ENCODE measurements at regions not wholly inside any gene's neighbourhood (a gene's known extent, or its start where the extent isn't known, plus 50 kb on each side); places are given as distances from the start of the nearest gene placed in this dataset.

DNA sequence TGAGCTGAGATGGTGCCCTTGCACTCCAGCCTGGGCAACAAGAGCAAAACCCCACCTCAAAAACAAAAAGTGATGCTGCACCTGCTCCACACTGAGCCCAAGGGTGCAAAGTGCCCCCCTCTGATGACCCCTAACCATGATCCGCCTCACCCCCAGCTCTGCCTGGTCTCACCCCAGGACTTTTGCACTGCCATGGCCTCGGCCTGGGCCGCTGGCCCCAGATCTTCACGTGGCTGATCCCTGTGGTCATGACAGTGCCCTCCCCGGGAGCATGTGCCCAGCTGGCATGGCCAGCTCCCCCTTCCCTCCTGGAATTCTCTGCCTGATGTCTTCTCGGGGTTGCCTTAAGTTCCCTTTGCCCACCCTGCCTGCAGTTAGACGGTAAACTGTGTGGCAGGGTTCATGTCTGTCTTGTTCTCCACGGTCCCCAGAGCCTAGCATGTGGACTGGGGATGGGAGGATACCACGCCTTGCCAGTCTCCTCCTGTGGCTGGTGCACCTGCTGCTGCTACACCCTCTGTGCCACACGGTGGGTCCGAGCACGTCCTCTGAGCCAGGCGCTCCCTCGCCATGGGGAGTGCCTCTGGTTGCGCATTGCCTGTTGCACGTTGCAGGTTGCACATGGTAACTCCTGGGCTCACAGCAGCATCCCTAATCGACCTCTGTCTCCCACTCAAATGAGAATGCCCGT lies 77.4 kb upstream of the PPP1R26 start:
- Histone ChIP-seq H3K4me3 (ENCODE audit: low read length, poor library complexity, severe bottlenecking) (no peak overlapping the region), H3F3A (ENCODE audit: low read depth) (no peaks in the 10 kb centered on the region), H3K4me2 (ENCODE audit: low read depth, low read length, poor library complexity, severe bottlenecking) (no peak overlapping the region), H3K4me1 (ENCODE audit: insufficient read depth, low read length, poor library complexity, severe bottlenecking) (no peaks in the 10 kb centered on the region), H3K79me2 (ENCODE audit: insufficient read depth, low read length) (no peaks in the 10 kb centered on the region), H2AFZ (ENCODE audit: low read length) (no peak overlapping the region), H3K9me3 (ENCODE audit: insufficient read depth, low read depth, low read length) (peaks cover 19% of the 10 kb centered on the region; the same call in 1 of the 2 replicates), H3K9me2 (replicated peaks; ENCODE audit: low read depth, low read length) (no peaks in the 10 kb centered on the region), H3K36me3 (ENCODE audit: insufficient read depth, low read length) (no peaks in the 10 kb centered on the region), H3K27me3 (ENCODE audit: insufficient read depth, low read length, poor library complexity, severe bottlenecking) (no peaks in the 10 kb centered on the region), H3K9ac (ENCODE audit: low read depth, low read length, poor library complexity, severe bottlenecking) (no peak overlapping the region), H4K20me1 (ENCODE audit: insufficient read depth, low read length, poor library complexity, severe bottlenecking) (no peaks in the 10 kb centered on the region)
- no peak for TF ChIP-seq EZH2phosphoT487 (IDR thresholded peaks at IDR 0.05; ENCODE audit: borderline replicate concordance)
- TF ChIP-seq, protein P1, sequence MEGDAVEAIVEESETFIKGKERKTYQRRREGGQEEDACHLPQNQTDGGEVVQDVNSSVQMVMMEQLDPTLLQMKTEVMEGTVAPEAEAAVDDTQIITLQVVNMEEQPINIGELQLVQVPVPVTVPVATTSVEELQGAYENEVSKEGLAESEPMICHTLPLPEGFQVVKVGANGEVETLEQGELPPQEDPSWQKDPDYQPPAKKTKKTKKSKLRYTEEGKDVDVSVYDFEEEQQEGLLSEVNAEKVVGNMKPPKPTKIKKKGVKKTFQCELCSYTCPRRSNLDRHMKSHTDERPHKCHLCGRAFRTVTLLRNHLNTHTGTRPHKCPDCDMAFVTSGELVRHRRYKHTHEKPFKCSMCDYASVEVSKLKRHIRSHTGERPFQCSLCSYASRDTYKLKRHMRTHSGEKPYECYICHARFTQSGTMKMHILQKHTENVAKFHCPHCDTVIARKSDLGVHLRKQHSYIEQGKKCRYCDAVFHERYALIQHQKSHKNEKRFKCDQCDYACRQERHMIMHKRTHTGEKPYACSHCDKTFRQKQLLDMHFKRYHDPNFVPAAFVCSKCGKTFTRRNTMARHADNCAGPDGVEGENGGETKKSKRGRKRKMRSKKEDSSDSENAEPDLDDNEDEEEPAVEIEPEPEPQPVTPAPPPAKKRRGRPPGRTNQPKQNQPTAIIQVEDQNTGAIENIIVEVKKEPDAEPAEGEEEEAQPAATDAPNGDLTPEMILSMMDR (conservative IDR thresholded peaks at IDR 0.05; ENCODE audit: low read length), result no peak

DNA sequence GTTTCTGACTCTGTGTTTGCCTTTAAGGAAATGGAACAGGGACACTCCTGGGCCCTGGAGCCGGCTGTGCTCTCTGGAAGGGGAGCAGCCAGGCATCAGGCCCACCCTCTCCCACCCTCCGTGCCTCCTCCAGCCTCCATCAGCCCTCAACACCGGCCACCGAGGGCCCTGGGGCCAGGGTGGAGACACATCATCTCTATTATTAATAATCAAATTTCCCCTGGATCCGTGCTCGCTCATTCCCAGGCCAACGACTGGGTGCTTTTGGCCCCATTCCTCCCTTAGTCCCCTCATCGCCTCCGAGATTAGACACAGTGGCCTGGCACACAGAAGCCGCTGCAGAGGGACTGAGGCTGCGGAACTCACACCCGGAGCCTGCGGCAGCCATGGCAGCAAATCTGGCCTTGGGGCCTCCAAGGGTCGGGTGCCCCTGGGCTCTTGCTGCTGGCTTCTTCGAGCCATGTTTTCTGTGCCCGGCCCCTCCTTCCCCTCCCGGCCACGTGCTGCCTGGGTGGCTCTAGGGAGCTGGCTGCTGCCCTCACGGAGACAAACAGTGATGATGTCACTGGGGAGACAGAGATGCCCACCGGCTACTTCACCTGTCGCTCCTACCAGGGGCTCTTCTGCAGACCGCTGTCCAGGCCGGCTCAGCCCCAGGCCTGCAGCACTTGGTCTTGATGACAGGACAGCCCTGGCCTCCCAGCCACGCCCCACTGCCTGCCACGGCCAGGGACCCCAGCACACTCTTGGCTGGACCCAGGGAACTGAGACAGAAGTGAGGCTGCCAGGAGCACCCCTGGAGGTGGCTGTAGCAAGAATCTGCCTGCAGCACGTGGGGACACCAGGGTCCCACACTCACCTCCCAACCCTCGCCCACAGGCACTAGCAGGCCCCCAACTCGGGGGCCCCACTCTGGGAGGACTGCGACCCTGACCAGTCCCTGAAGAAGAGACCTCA lies 76.6 kb upstream of the PPP1R26 start:
- Histone ChIP-seq H3K27me3 (ENCODE audit: insufficient read depth, low read length, poor library complexity, severe bottlenecking) (no peaks in the 10 kb centered on the region), H3K4me2 (ENCODE audit: low read depth, low read length, poor library complexity, severe bottlenecking) (no peak overlapping the region), H4K20me1 (ENCODE audit: insufficient read depth, low read length, poor library complexity, severe bottlenecking) (no peaks in the 10 kb centered on the region), H3K4me1 (ENCODE audit: insufficient read depth, low read length, poor library complexity, severe bottlenecking) (no peaks in the 10 kb centered on the region), H2AFZ (ENCODE audit: low read length) (no peak overlapping the region), H3K9me3 (ENCODE audit: insufficient read depth, low read depth, low read length) (peaks cover 15% of the 10 kb centered on the region; the same call in 1 of the 2 replicates), H3F3A (ENCODE audit: low read depth) (no peaks in the 10 kb centered on the region), H3K9me2 (replicated peaks; ENCODE audit: low read depth, low read length) (no peaks in the 10 kb centered on the region), H3K79me2 (ENCODE audit: insufficient read depth, low read length) (no peaks in the 10 kb centered on the region), H3K36me3 (ENCODE audit: insufficient read depth, low read length) (no peaks in the 10 kb centered on the region), H3K9ac (ENCODE audit: low read depth, low read length, poor library complexity, severe bottlenecking) (no peak overlapping the region), H3K4me3 (ENCODE audit: low read length, poor library complexity, severe bottlenecking) (no peak overlapping the region)
- TF ChIP-seq EZH2phosphoT487 (IDR thresholded peaks at IDR 0.05; ENCODE audit: borderline replicate concordance), result no peak
- TF ChIP-seq, protein P1 (conservative IDR thresholded peaks at IDR 0.05; ENCODE audit: low read length), result no peak

DNA sequence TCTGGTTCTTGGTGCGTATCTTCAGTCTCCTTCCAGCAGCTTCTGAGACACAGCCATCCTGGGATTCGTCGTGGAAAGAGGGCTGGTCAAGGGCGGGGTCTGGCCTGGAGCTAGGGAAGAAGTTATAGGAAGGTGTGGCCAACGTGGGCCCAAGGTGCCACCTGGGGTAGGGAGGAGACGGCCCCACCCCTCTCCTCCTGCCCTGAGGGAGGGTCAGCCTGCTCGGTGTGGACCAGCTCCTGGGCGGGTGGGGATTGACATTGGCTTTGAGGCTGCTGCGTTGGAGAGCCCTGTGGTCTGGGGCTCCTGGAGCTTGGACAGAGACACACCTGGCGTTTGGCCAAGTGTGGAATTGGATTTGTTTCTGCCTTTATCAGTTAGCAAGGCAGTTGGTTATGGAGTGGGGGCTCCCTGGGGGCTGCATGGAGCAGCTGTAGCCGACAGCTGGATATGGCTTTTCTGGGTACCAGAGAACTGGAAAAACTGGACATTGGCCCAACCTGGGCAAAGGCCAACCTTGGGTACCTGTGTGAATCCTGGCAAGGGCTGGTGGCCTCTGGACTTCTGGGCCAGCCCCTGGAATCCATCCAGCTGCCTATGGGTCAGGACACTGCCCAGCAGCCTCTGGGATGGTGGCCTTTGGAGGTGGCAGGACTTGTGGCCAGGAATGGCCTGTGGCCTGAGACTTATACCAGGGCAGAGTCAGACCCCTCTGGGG lies 75.7 kb upstream of the PPP1R26 start:
- H3K9ac ChIP-seq (ENCODE audit: low read depth, low read length, poor library complexity, severe bottlenecking), result no peak overlapping the region
- H3K9me3 ChIP-seq (ENCODE audit: insufficient read depth, low read depth, low read length), result peaks cover 15% of the 10 kb centered on the region; the same call in 1 of the 2 replicates
- no peak overlapping the region for H2AFZ ChIP-seq (ENCODE audit: low read length)
- no peak for TF ChIP-seq EZH2phosphoT487 (IDR thresholded peaks at IDR 0.05; ENCODE audit: borderline replicate concordance)
- no peak overlapping the region for H3K4me3 ChIP-seq (ENCODE audit: low read length, poor library complexity, severe bottlenecking)
- no peaks in the 10 kb centered on the region for H3K79me2 ChIP-seq (ENCODE audit: insufficient read depth, low read length)
- H4K20me1 ChIP-seq (ENCODE audit: insufficient read depth, low read length, poor library complexity, severe bottlenecking), result no peaks in the 10 kb centered on the region
- H3F3A ChIP-seq (ENCODE audit: low read depth), result no peaks in the 10 kb centered on the region
- H3K36me3 ChIP-seq (ENCODE audit: insufficient read depth, low read length), result no peaks in the 10 kb centered on the region
- no peaks in the 10 kb centered on the region for H3K27me3 ChIP-seq (ENCODE audit: insufficient read depth, low read length, poor library complexity, severe bottlenecking)
- H3K9me2 ChIP-seq (replicated peaks; ENCODE audit: low read depth, low read length), result no peaks in the 10 kb centered on the region
- no peak overlapping the region for H3K4me2 ChIP-seq (ENCODE audit: low read depth, low read length, poor library complexity, severe bottlenecking)
- H3K4me1 ChIP-seq (ENCODE audit: insufficient read depth, low read length, poor library complexity, severe bottlenecking), result no peaks in the 10 kb centered on the region

All from Loucy (cell line).